ENCODE measurements at regions not wholly inside any gene's neighbourhood (a gene's known extent, or its start where the extent isn't known, plus 50 kb on each side); places are given as distances from the start of the nearest gene placed in this dataset.

GRCh38 chr6:15038013-15038791, 207.7 kb upstream of the JARID2 start:
- Histone ChIP-seq H3K36me3 (no peaks in the 10 kb centered on the region), H3K9me3 (no peaks in the 10 kb centered on the region), H3K4me3 (no peak overlapping the region), H3K27me3 (no peaks in the 10 kb centered on the region), H3K27ac (no peak overlapping the region), H3K4me1 (peaks cover 0 to 6% (median 0%) of the 10 kb centered on the region in 4 donors)
- DNase-seq (no peak), ATAC-seq (ENCODE audit: low FRiP score in 2 of 2) (no peak)
- TF ChIP-seq POLR2AphosphoS5 (IDR thresholded peaks at IDR 0.05) (no peak), POLR2A (IDR thresholded peaks at IDR 0.05) (no peak), CTCF (IDR thresholded peaks at IDR 0.05) (no peak), EP300 (IDR thresholded peaks at IDR 0.05) (no peak)
- WGBS, 2 donors = 96% methylated on average over 11 of the region's 11 CpGs

GRCh38 chr6:15039136-15039535, 206.7 kb upstream of the JARID2 start:
- Histone ChIP-seq H3K4me3 (no peak overlapping the region), H3K27me3 (no peaks in the 10 kb centered on the region), H3K4me1 (peaks cover 0 to 6% (median 0%) of the 10 kb centered on the region in 4 donors), H3K27ac (no peak overlapping the region), H3K9me3 (no peaks in the 10 kb centered on the region), H3K36me3 (no peaks in the 10 kb centered on the region)
- TF ChIP-seq EP300 (IDR thresholded peaks at IDR 0.05) (no peak), POLR2A (IDR thresholded peaks at IDR 0.05) (no peak), CTCF (IDR thresholded peaks at IDR 0.05) (no peak), POLR2AphosphoS5 (IDR thresholded peaks at IDR 0.05) (no peak)
- WGBS, 2 donors = 88 to 89% methylated on average over 3 of the region's 3 CpGs
- DNase-seq = no peak
- no peak for ATAC-seq (ENCODE audit: low FRiP score in 2 of 2)

GRCh38 chr6:15042938-15043337, 202.9 kb upstream of the JARID2 start:
- no peaks in the 10 kb centered on the region for H3K36me3 ChIP-seq
- 93 to 96% methylated on average over 4 of the region's 4 CpGs for WGBS, 2 donors

GRCh38 chr6:15044146-15044882, 201.6 kb upstream of the JARID2 start:
- no peaks in the 10 kb centered on the region for H3K4me1 ChIP-seq
- no peak for DNase-seq
- WGBS, 2 donors = 80 to 81% methylated on average over 4 of the region's 4 CpGs
- TF ChIP-seq EP300 (IDR thresholded peaks at IDR 0.05) (no peak), POLR2A (IDR thresholded peaks at IDR 0.05) (no peak), POLR2AphosphoS5 (IDR thresholded peaks at IDR 0.05) (no peak), CTCF (IDR thresholded peaks at IDR 0.05) (no peak)
- no peaks in the 10 kb centered on the region for H3K27me3 ChIP-seq
- H3K27ac ChIP-seq = no peak overlapping the region
- ATAC-seq (ENCODE audit: low FRiP score in 2 of 2) = no peak
- H3K4me3 ChIP-seq = no peak overlapping the region
- H3K36me3 ChIP-seq = no peaks in the 10 kb centered on the region
- H3K9me3 ChIP-seq = no peaks in the 10 kb centered on the region

More at GRCh38 chr6:15042938-15043337, 202.9 kb upstream of the JARID2 start:
- H3K27me3 ChIP-seq = no peaks in the 10 kb centered on the region
- ATAC-seq (ENCODE audit: low FRiP score in 2 of 2) = no peak
- DNase-seq = no peak
- no peak overlapping the region for H3K27ac ChIP-seq
- no peaks in the 10 kb centered on the region for H3K4me1 ChIP-seq
- TF ChIP-seq EP300 (IDR thresholded peaks at IDR 0.05) (no peak), POLR2A (IDR thresholded peaks at IDR 0.05) (no peak), CTCF (IDR thresholded peaks at IDR 0.05) (no peak), POLR2AphosphoS5 (IDR thresholded peaks at IDR 0.05) (no peak)
- H3K4me3 ChIP-seq = no peak overlapping the region
- H3K9me3 ChIP-seq = no peaks in the 10 kb centered on the region

All from upper lobe of left lung (tissue), 6 donors.